Epidermal melanocyte (primary cell): ENCODE measurements at regions not wholly inside any gene's neighbourhood (a gene's known extent, or its start where the extent isn't known, plus 50 kb on each side); places are given as distances from the start of the nearest gene placed in this dataset.

Source experiments
- DNase-seq: peaks from one replicate; pipeline ENCODE4 v3.0.0; 2011; ENCODE audit warnings: low spot score; ENCODE audit not compliant: insufficient read length

GRCh38 chr15:94100863-94101262, 130.5 kb upstream of the MCTP2 start:
- no peak for DNase-seq

GRCh38 chr15:94099574-94099960, 131.8 kb upstream of the MCTP2 start:
- DNase-seq = no peak

GRCh38 chr15:94098921-94099573, 132.3 kb upstream of the MCTP2 start:
- DNase-seq = no peak

GRCh38 chr15:94097552-94097951, 133.8 kb upstream of the MCTP2 start:
- DNase-seq = no peak

GRCh38 chr15:94094310-94094709, 137.1 kb upstream of the MCTP2 start:
- DNase-seq = no peak

- DNase-seq = no peak
Measured at GRCh38 chr15:94086341-94086740, 145.0 kb upstream of the MCTP2 start.

- DNase-seq = no peak
Measured at GRCh38 chr15:94083467-94084052, 147.8 kb upstream of the MCTP2 start.

GRCh38 chr15:94081829-94082228, 149.5 kb upstream of the MCTP2 start:
- no peak for DNase-seq

- DNase-seq = no peak
Measured at GRCh38 chr15:94080989-94081605, 150.3 kb upstream of the MCTP2 start.

GRCh38 chr15:94080416-94080815, 150.9 kb upstream of the MCTP2 start:
- DNase-seq = no peak

GRCh38 chr15:94079968-94080367, 151.4 kb upstream of the MCTP2 start:
- no peak for DNase-seq

- DNase-seq = no peak
Measured at GRCh38 chr15:94079459-94079858, 151.9 kb upstream of the MCTP2 start.

- no peak for DNase-seq
Measured at GRCh38 chr15:94077938-94078337, 153.4 kb upstream of the MCTP2 start.

- no peak for DNase-seq
Measured at GRCh38 chr15:94075349-94075748, 156.0 kb upstream of the MCTP2 start.

- DNase-seq = no peak
Measured at GRCh38 chr15:94070356-94071295, 160.7 kb upstream of the MCTP2 start.

- DNase-seq = no peak
Measured at GRCh38 chr15:94069844-94070243, 161.5 kb upstream of the MCTP2 start.

- no peak for DNase-seq
Measured at GRCh38 chr15:94066811-94067210, 164.6 kb upstream of the MCTP2 start.

- no peak for DNase-seq
Measured at GRCh38 chr15:94066046-94066445, 165.3 kb upstream of the MCTP2 start.

- no peak for DNase-seq
Measured at GRCh38 chr15:94064676-94065313, 166.6 kb upstream of the MCTP2 start.

- no peak for DNase-seq
Measured at GRCh38 chr15:94061041-94061440, 170.3 kb upstream of the MCTP2 start.

GRCh38 chr15:94059013-94059587, 172.3 kb upstream of the MCTP2 start:
- DNase-seq = no peak
